ENCODE measurements at regions not wholly inside any gene's neighbourhood (a gene's known extent, or its start where the extent isn't known, plus 50 kb on each side); places are given as distances from the start of the nearest gene placed in this dataset.

DNA sequence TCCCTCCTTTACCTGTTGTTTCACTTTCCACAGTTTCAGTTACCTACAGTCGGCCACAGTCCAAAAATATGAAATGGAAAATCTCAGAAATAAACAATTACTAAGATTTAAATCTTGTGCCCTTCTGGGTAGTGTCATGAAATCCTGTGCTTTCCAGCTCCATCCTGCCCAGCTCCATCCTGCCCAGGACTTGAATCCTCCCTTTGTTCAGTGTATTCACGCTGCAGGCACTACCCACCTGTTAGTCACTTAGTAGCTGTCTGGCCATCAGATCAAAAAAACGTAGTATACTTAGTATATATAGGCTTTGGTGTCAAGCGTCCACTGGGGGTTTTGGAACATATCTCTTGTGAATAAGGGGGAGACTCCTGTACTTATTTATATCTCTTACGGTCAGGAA lies 329.0 kb upstream of the SEMA6D start:
- Mint-ChIP-seq H3K9me3 (no peaks in the 10 kb centered on the region), H3K27me3 (no peaks in the 10 kb centered on the region), H3K4me3 (no peak overlapping the region), H3K27ac (no peak overlapping the region), H3K36me3 (ENCODE audit: low read depth) (no peaks in the 10 kb centered on the region), H3K4me1 (ENCODE audit: low read depth) (no peaks in the 10 kb centered on the region)
- intact Hi-C loops (cut with DNase I, micrococcal nuclease) = no loop called here
- H3K9me3 ChIP-seq (ENCODE audit: control insufficient read depth in 1 of 2, insufficient read depth in 1 of 2, low read length in 2 of 2) = no peaks in the 10 kb centered on the region
- ChIA-PET POLR2A (no interaction called here), CTCF (no interaction called here)
- TF ChIP-seq, protein P1, sequence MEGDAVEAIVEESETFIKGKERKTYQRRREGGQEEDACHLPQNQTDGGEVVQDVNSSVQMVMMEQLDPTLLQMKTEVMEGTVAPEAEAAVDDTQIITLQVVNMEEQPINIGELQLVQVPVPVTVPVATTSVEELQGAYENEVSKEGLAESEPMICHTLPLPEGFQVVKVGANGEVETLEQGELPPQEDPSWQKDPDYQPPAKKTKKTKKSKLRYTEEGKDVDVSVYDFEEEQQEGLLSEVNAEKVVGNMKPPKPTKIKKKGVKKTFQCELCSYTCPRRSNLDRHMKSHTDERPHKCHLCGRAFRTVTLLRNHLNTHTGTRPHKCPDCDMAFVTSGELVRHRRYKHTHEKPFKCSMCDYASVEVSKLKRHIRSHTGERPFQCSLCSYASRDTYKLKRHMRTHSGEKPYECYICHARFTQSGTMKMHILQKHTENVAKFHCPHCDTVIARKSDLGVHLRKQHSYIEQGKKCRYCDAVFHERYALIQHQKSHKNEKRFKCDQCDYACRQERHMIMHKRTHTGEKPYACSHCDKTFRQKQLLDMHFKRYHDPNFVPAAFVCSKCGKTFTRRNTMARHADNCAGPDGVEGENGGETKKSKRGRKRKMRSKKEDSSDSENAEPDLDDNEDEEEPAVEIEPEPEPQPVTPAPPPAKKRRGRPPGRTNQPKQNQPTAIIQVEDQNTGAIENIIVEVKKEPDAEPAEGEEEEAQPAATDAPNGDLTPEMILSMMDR (IDR thresholded peaks at IDR 0.05) = no peak
- no peaks in the 10 kb centered on the region for H3K4me1 ChIP-seq (ENCODE audit: insufficient read depth, low read length)
- DNase-seq = no peak
- ATAC-seq (ENCODE audit: poor library complexity) = no peak
- no peaks in the 10 kb centered on the region for H3K36me3 ChIP-seq (ENCODE audit: insufficient read depth, low read length)
- H3K4me3 ChIP-seq (ENCODE audit: low read length) = no peak overlapping the region
- H3K27ac ChIP-seq (ENCODE audit: low read depth in 1 of 2, low read length in 2 of 2) = no peak overlapping the region
- no peaks in the 10 kb centered on the region for H3K27me3 ChIP-seq (ENCODE audit: control insufficient read depth in 1 of 2, insufficient read depth in 2 of 2, low read length in 2 of 2)

DNA sequence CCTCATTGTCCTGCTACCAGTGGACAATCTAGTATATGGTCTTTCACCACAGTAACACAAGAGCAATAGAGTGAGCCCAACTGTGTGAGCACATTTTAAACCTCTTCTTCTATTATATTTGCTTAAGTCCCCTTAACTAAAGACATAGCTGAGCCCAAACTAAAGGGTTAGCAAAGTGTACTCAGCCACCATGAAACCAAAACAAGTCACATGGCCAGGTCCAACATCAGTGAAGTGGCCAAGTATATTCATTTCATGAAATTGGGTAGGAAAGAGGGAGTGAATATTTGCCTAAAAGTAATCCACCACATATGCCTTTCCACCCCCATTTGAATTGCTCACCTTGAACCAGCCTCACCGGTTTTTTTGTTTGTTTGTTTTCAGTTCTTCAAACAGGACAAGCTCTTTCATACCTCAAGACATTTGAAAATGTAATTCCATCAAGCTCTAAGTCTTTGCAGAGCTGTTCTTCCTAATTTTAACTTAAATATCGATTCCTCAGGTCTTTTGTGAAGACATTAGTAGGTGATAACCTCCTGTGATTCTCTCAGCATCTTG lies 327.0 kb upstream of the SEMA6D start:
- ChIA-PET CTCF (no interaction called here), POLR2A (no interaction called here)
- Mint-ChIP-seq H3K27me3 (no peaks in the 10 kb centered on the region), H3K4me3 (no peak overlapping the region), H3K36me3 (ENCODE audit: low read depth) (no peaks in the 10 kb centered on the region), H3K27ac (no peak overlapping the region), H3K4me1 (ENCODE audit: low read depth) (no peaks in the 10 kb centered on the region), H3K9me3 (no peaks in the 10 kb centered on the region)
- Histone ChIP-seq H3K27me3 (ENCODE audit: control insufficient read depth in 1 of 2, insufficient read depth in 2 of 2, low read length in 2 of 2) (no peaks in the 10 kb centered on the region), H3K4me3 (ENCODE audit: low read length) (no peak overlapping the region), H3K36me3 (ENCODE audit: insufficient read depth, low read length) (no peaks in the 10 kb centered on the region), H3K9me3 (ENCODE audit: control insufficient read depth in 1 of 2, insufficient read depth in 1 of 2, low read length in 2 of 2) (no peaks in the 10 kb centered on the region), H3K27ac (ENCODE audit: low read depth in 1 of 2, low read length in 2 of 2) (no peak overlapping the region), H3K4me1 (ENCODE audit: insufficient read depth, low read length) (no peaks in the 10 kb centered on the region)
- TF ChIP-seq, protein P1 (IDR thresholded peaks at IDR 0.05) = no peak
- ATAC-seq (ENCODE audit: poor library complexity) = no peak
- intact Hi-C loops (cut with DNase I, micrococcal nuclease) = no loop called here
- DNase-seq = no peak

DNA sequence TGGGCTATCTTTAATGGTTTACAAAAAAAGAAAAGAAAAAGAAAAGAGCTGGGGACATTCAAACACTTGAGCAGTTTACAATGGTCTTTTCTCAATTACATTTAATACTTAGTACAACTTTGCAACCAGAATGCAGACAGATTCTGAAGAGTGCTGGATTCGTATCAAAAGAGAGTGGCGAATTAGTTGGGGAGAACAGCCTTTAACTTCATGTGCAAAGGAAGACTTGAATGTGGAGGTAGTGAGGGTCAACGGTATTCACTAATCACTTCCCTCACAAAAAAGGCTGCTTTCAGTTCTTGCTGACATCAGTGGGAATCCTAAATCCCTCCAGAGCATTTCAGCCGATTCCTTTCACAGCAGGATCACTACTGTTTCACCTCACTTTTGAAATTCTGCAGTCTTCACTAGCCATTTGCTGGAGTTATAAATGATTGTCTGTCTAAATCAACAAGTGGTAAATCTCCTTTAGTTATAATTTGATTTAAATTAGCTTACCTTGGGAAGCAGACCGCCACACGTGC lies 323.0 kb upstream of the SEMA6D start:
- no peaks in the 10 kb centered on the region for H3K9me3 ChIP-seq (ENCODE audit: control insufficient read depth in 1 of 2, insufficient read depth in 1 of 2, low read length in 2 of 2)
- H3K4me1 ChIP-seq (ENCODE audit: insufficient read depth, low read length) = no peaks in the 10 kb centered on the region
- DNase-seq (no peak), ATAC-seq (ENCODE audit: poor library complexity) (no peak)
- no peaks in the 10 kb centered on the region for H3K4me1 Mint-ChIP-seq (ENCODE audit: low read depth)
- intact Hi-C loops (cut with DNase I, micrococcal nuclease) = no loop called here
- no peak overlapping the region for H3K4me3 ChIP-seq (ENCODE audit: low read length)
- TF ChIP-seq, protein P1 (IDR thresholded peaks at IDR 0.05) = no peak
- no peaks in the 10 kb centered on the region for H3K9me3 Mint-ChIP-seq
- H3K27ac ChIP-seq (ENCODE audit: low read depth in 1 of 2, low read length in 2 of 2) = no peak overlapping the region
- H3K27ac Mint-ChIP-seq = no peak overlapping the region
- no peak overlapping the region for H3K4me3 Mint-ChIP-seq
- H3K36me3 Mint-ChIP-seq (ENCODE audit: low read depth) = no peaks in the 10 kb centered on the region
- H3K27me3 ChIP-seq (ENCODE audit: control insufficient read depth in 1 of 2, insufficient read depth in 2 of 2, low read length in 2 of 2) = no peaks in the 10 kb centered on the region
- CTCF ChIA-PET = interaction anchor here (0.6 kb wide), 1 partner anchor 184 kb away, joined by 3 read pairs; no protein-coding TSS in a partner anchor
- no peaks in the 10 kb centered on the region for H3K36me3 ChIP-seq (ENCODE audit: insufficient read depth, low read length)
- no peaks in the 10 kb centered on the region for H3K27me3 Mint-ChIP-seq
- POLR2A ChIA-PET = no interaction called here

Data from CD4-positive, alpha-beta T cell (primary cell).